ENCODE measurements at regions not wholly inside any gene's neighbourhood (a gene's known extent, or its start where the extent isn't known, plus 50 kb on each side); places are given as distances from the start of the nearest gene placed in this dataset.

- Histone ChIP-seq H3K36me3 (no peaks in the 10 kb centered on the region), H3K9me3 (no peaks in the 10 kb centered on the region), H3K4me3 (no peak overlapping the region), H3K27me3 (no peaks in the 10 kb centered on the region), H3K27ac (no peak overlapping the region), H3K4me1 (no peaks in the 10 kb centered on the region)
- no peak for DNase-seq (ENCODE audit: low spot score in 2 of 2)
- no peak for TF ChIP-seq POLR2A (IDR thresholded peaks at IDR 0.05)
- TF ChIP-seq EP300 (IDR thresholded peaks at IDR 0.05) = no peak
- no peak for TF ChIP-seq CTCF (IDR thresholded peaks at IDR 0.05)
Observed at GRCh38 chr18:39724652-39725051, 2159.1 kb upstream of the CELF4 start.

- H3K4me3 ChIP-seq = no peak overlapping the region
- no peaks in the 10 kb centered on the region for H3K9me3 ChIP-seq
- WGBS, 2 donors = 71 to 72% methylated on average over 1 of the region's 1 CpG
- H3K4me1 ChIP-seq = no peaks in the 10 kb centered on the region
- H3K27ac ChIP-seq = no peak overlapping the region
- TF ChIP-seq CTCF (IDR thresholded peaks at IDR 0.05) = no peak
- no peak for TF ChIP-seq POLR2A (IDR thresholded peaks at IDR 0.05)
- no peak for TF ChIP-seq EP300 (IDR thresholded peaks at IDR 0.05)
- DNase-seq (ENCODE audit: low spot score in 2 of 2) = no peak
- H3K36me3 ChIP-seq = no peaks in the 10 kb centered on the region
- H3K27me3 ChIP-seq = no peaks in the 10 kb centered on the region
Observed at GRCh38 chr18:39721712-39722111, 2156.1 kb upstream of the CELF4 start.

- no peak for TF ChIP-seq EP300 (IDR thresholded peaks at IDR 0.05)
- no peak for TF ChIP-seq CTCF (IDR thresholded peaks at IDR 0.05)
- no peak for TF ChIP-seq POLR2A (IDR thresholded peaks at IDR 0.05)
- Histone ChIP-seq H3K4me1 (no peaks in the 10 kb centered on the region), H3K36me3 (no peaks in the 10 kb centered on the region), H3K4me3 (no peak overlapping the region), H3K27ac (no peak overlapping the region), H3K27me3 (no peaks in the 10 kb centered on the region), H3K9me3 (no peaks in the 10 kb centered on the region)
- DNase-seq (ENCODE audit: low spot score in 2 of 2) = no peak
- 70 to 75% methylated on average over 3 of the region's 3 CpGs for WGBS, 2 donors
Observed at GRCh38 chr18:39713961-39714360, 2148.4 kb upstream of the CELF4 start.

GRCh38 chr18:39711701-39712100 is 2146.1 kb upstream of the CELF4 start:
- TF ChIP-seq POLR2A (IDR thresholded peaks at IDR 0.05) = no peak
- no peak for TF ChIP-seq EP300 (IDR thresholded peaks at IDR 0.05)
- no peak for TF ChIP-seq CTCF (IDR thresholded peaks at IDR 0.05)
- no peak for DNase-seq (ENCODE audit: low spot score in 2 of 2)
- Histone ChIP-seq H3K27ac (no peak overlapping the region), H3K27me3 (no peaks in the 10 kb centered on the region), H3K9me3 (no peaks in the 10 kb centered on the region), H3K4me3 (no peak overlapping the region), H3K4me1 (no peaks in the 10 kb centered on the region), H3K36me3 (no peaks in the 10 kb centered on the region)

GRCh38 chr18:39705362-39705761 is 2139.8 kb upstream of the CELF4 start:
- no peaks in the 10 kb centered on the region for H3K27me3 ChIP-seq
- H3K9me3 ChIP-seq = no peaks in the 10 kb centered on the region
- TF ChIP-seq CTCF (IDR thresholded peaks at IDR 0.05) (no peak), EP300 (IDR thresholded peaks at IDR 0.05) (no peak), POLR2A (IDR thresholded peaks at IDR 0.05) (no peak)
- no peak overlapping the region for H3K27ac ChIP-seq
- H3K36me3 ChIP-seq = no peaks in the 10 kb centered on the region
- H3K4me3 ChIP-seq = no peak overlapping the region
- 86 to 93% methylated on average over 3 of the region's 3 CpGs for WGBS, 2 donors
- DNase-seq (ENCODE audit: low spot score in 2 of 2) = no peak
- no peaks in the 10 kb centered on the region for H3K4me1 ChIP-seq
